Heart left ventricle (tissue), 13 donors: ENCODE measurements at regions not wholly inside any gene's neighbourhood (a gene's known extent, or its start where the extent isn't known, plus 50 kb on each side); places are given as distances from the start of the nearest gene placed in this dataset.

Experiments
- CTCF ChIP-seq, 12 donors: fragments of 200-600 bp; sonication (generic) in 4 of 12; IDR thresholded peaks; one replicate each; pipeline versions ENCODE4 v1.5.0 to v1.8.0; 2018 to 2022; ENCODE audit warnings: antibody characterized with exemption in 12 of 12, mild to moderate bottlenecking in 5 of 12
- POLR2A ChIP-seq, 2 donors: fragments of 450-650 bp; IDR thresholded peaks; one replicate each; pipeline ENCODE4 v1.6.1; 2017; ENCODE audit warnings: antibody characterized with exemption in 2 of 2, mild to moderate bottlenecking in 2 of 2, moderate library complexity in 2 of 2
- donor health status: ischemic (EF 13 %, LVEDD 7.1; RV severe dilation, severe dysfunction).
- donor health status: DM: no; HTN: yes; CAD: no.
- donor health status: DM: no; HTN: no; CAD: no.
- donor health status: ischemic (EF 25% LVEDD 6.9; RV normal size, moderate dysfunction).
- donor health status: ischemic (EF 25% LVEDD 5.7; RV mildly dilated, moderate dysfunction).
- donor health status: ischemic (EF 35%, LVEDD 5.7; RV mildly dilated, moderate dysfunction).
- donor health status: nonischemic (EF 11% LVEDD 7.7; RV severe dilation, severe dysfunction).
- donor health status: DM: yes; HTN: yes; CAD: no.
- donor health status: PGD.
- donor health status: ischemic (EF 29% LVEDD 5.4; RV normal size, mild dysfunction).
- donor health status: nonischemic (EF 23%, LVEDD 6.1; RV moderate dilation, normal function).

- no peak for TF ChIP-seq CTCF (IDR thresholded peaks at IDR 0.05)
- no peak for TF ChIP-seq POLR2A (IDR thresholded peaks at IDR 0.05)
Measured at GRCh38 chr13:46472384-46472783, 80.6 kb upstream of the LRCH1 start.
